GM06990 (cell line): ENCODE measurements at regions not wholly inside any gene's neighbourhood (a gene's known extent, or its start where the extent isn't known, plus 50 kb on each side); places are given as distances from the start of the nearest gene placed in this dataset.

Experiments
- DNase-seq: peaks from one replicate; pipeline ENCODE4 v3.0.0-alpha.2; 2011; ENCODE audit not compliant: insufficient read length; ENCODE audit errors: extremely low read depth
- H3K27me3 ChIP-seq: replicated peaks from 2 replicates; pipeline ENCODE4 v1.6.0; 2011; ENCODE audit warnings: low read length; ENCODE audit not compliant: control insufficient read depth, insufficient read depth
- H3K36me3 ChIP-seq: 2 replicates; pipeline ENCODE4 v1.5.1; 2011; ENCODE audit warnings: low read length; ENCODE audit not compliant: control insufficient read depth, insufficient read depth
- H3K4me3 ChIP-seq: replicated peaks from 2 replicates; pipeline ENCODE4 v1.5.1; 2011; ENCODE audit warnings: low read depth, mild to moderate bottlenecking, control low read depth, low read length
- CTCF ChIP-seq: IDR thresholded peaks from 2 replicates; pipeline ENCODE4 v1.5.1; 2011; ENCODE audit warnings: low read length, control low read depth, mild to moderate bottlenecking, inconsistent platforms; ENCODE audit not compliant: insufficient read depth, poor library complexity, severe bottlenecking

GRCh38 chr6:8361259-8361658 lies 74.1 kb downstream of the SLC35B3 start:
- peaks cover 1% of the 10 kb centered on the region; the same call in 1 of the 2 replicates for H3K27me3 ChIP-seq
- no peaks in the 10 kb centered on the region for H3K36me3 ChIP-seq
- no peak for TF ChIP-seq CTCF
- DNase-seq, result no peak
- H3K4me3 ChIP-seq, result no peak overlapping the region

GRCh38 chr6:8352966-8353340 lies 82.4 kb downstream of the SLC35B3 start:
- no peak for DNase-seq
- Histone ChIP-seq H3K4me3 (no peak overlapping the region), H3K36me3 (no peaks in the 10 kb centered on the region), H3K27me3 (peaks cover 1% of the 10 kb centered on the region; the same call in 1 of the 2 replicates)
- TF ChIP-seq CTCF, result no peak

- DNase-seq, result no peak
- TF ChIP-seq CTCF, result no peak
- Histone ChIP-seq H3K36me3 (no peaks in the 10 kb centered on the region), H3K4me3 (no peak overlapping the region), H3K27me3 (peaks cover 1% of the 10 kb centered on the region; the same call in 1 of the 2 replicates)
Measured at GRCh38 chr6:8352335-8352965, 82.9 kb downstream of the SLC35B3 start.

- H3K27me3 ChIP-seq, result no peaks in the 10 kb centered on the region; the same call in 1 of the 2 replicates
- H3K36me3 ChIP-seq, result no peaks in the 10 kb centered on the region
- no peak overlapping the region for H3K4me3 ChIP-seq
- no peak for DNase-seq
- TF ChIP-seq CTCF, result no peak
Measured at GRCh38 chr6:8343600-8343999, 91.7 kb downstream of the SLC35B3 start.

- H3K27me3 ChIP-seq, result no peaks in the 10 kb centered on the region; the same call in 1 of the 2 replicates
- H3K36me3 ChIP-seq, result no peaks in the 10 kb centered on the region
- DNase-seq, result no peak
- H3K4me3 ChIP-seq, result no peak overlapping the region
- TF ChIP-seq CTCF, result no peak
Measured at GRCh38 chr6:8342241-8342819, 93.0 kb downstream of the SLC35B3 start.
